HepG2 (cell line): ENCODE measurements at regions not wholly inside any gene's neighbourhood (a gene's known extent, or its start where the extent isn't known, plus 50 kb on each side); places are given as distances from the start of the nearest gene placed in this dataset.

Source experiments
- ATAC-seq: fragments of 200-7000 bp; cut with Tn5 transposase; 3 replicates; pipeline ENCODE4 v1.9.1; 2020; ENCODE audit warnings: mild to moderate bottlenecking, moderate library complexity
- BruUV-seq: library from RNA; stranded (reverse); fragments of 400-500 nt; replicated peaks from 2 replicates; lab custom pipeline; 2021; lab: Mats Ljungman, UMichigan
- CTCF ChIA-PET: fragments of 300-600 bp; formaldehyde crosslinking; extraction: SDS; loops from one replicate; lab custom pipeline; 2021; ENCODE audit warnings: low total read pairs, inconsistent platforms, low intra/inter-chr PET ratio; lab: Yijun Ruan, JAX
- POLR2A ChIA-PET: fragments of 350-600 bp; sonication (Branson Sonifier 250); formaldehyde crosslinking; loops from one replicate; lab custom pipeline; 2020; ENCODE audit warnings: antibody characterized with exemption, inconsistent platforms; lab: Yijun Ruan, JAX
- DNase-seq: peaks from one replicate; pipeline ENCODE4 v3.0.0-alpha.2; 2015; ENCODE audit warnings: low spot score
- FAIRE-seq: peaks from 3 replicates; lab custom pipeline; 2011; peaks lifted over from hg19 to GRCh38; lab: Jason Lieb, UNC
- H2AFZ ChIP-seq: one replicate; pipeline ENCODE4 v1.6.1; 2011; ENCODE audit warnings: low read length, inconsistent platforms
- H3K27ac ChIP-seq: fragments of 300-600 bp; 3 replicates; pipeline ENCODE4 v1.8.0; 2011; ENCODE audit warnings: mixed run types, mild to moderate bottlenecking, mixed read lengths, low read length, inconsistent platforms; ENCODE audit not compliant: insufficient read depth; ENCODE audit errors: extremely low read length
- H3K27me3 ChIP-seq, 2 experiments: fragments of 200-600 bp in 1 of 2; 2 replicates in 1 of 2; 3 replicates in 1 of 2; pipeline versions ENCODE4 v1.6.0 to v1.8.0; 2011; ENCODE audit warnings: low read length in 2 of 2, mild to moderate bottlenecking in 2 of 2, moderate library complexity in 2 of 2, inconsistent platforms in 1 of 2; ENCODE audit not compliant: insufficient read depth in 2 of 2, control insufficient read depth in 1 of 2
- H3K36me3 ChIP-seq, 2 experiments: fragments of 200-600 bp in 1 of 2; replicated peaks in 1 of 2; 2 replicates in 1 of 2; 3 replicates in 1 of 2; pipeline versions ENCODE4 v1.5.1 to v1.8.0; 2011; ENCODE audit warnings: low read length in 2 of 2, inconsistent platforms in 1 of 2; ENCODE audit not compliant: insufficient read depth in 2 of 2, control insufficient read depth in 1 of 2
- H3K4me1 ChIP-seq: 2 replicates; pipeline ENCODE4 v1.5.1; 2012; ENCODE audit warnings: low read length, inconsistent platforms; ENCODE audit not compliant: insufficient read depth
- H3K4me2 ChIP-seq: 2 replicates; pipeline ENCODE4 v1.6.0; 2011; ENCODE audit warnings: low read depth, low read length, inconsistent platforms
- H3K4me3 ChIP-seq, 3 experiments: fragments of 200-600 bp in 1 of 3; sonication (generic), shearing (Covaris generic) in 1 of 3; replicated peaks in 1 of 3; 2 replicates each; pipeline ENCODE4 v1.5.1; 2011 to 2016; ENCODE audit warnings: low read length in 3 of 3, inconsistent platforms in 2 of 3, low read depth in 2 of 3, mild to moderate bottlenecking in 2 of 3, control low read depth in 1 of 3, mixed read lengths in 1 of 3; ENCODE audit not compliant: insufficient read depth in 1 of 3
- H3K79me2 ChIP-seq: one replicate; pipeline ENCODE4 v1.6.1; 2011; ENCODE audit warnings: low read length, inconsistent platforms; ENCODE audit not compliant: insufficient read depth
- H3K9ac ChIP-seq: 2 replicates; pipeline ENCODE4 v1.6.0; 2011; ENCODE audit warnings: mild to moderate bottlenecking, low read depth, low read length, inconsistent platforms; ENCODE audit not compliant: insufficient read depth
- H3K9me3 ChIP-seq: 2 replicates; pipeline ENCODE4 v1.5.1; 2012; ENCODE audit warnings: mild to moderate bottlenecking, low read length
- H4K20me1 ChIP-seq: 2 replicates; pipeline ENCODE4 v1.6.0; 2011; ENCODE audit warnings: inconsistent platforms, mild to moderate bottlenecking, low read length, moderate library complexity; ENCODE audit not compliant: insufficient read depth
- CBX2 ChIP-seq, 2 experiments: fragments of 200-600 bp in 1 of 2; sonication (generic); formaldehyde crosslinking in 1 of 2; IDR thresholded peaks; 2 replicates each; pipeline versions ENCODE4 v1.7.0 to v1.8.1; 2018 to 2022; ENCODE audit warnings: low read depth in 2 of 2, low read length in 1 of 2, mild to moderate bottlenecking in 1 of 2, missing genetic modification reagents in 1 of 2
- HHEX ChIP-seq: IDR thresholded peaks from 2 replicates; pipeline ENCODE4 v1.6.1; 2016; ENCODE audit warnings: control low read depth
- MEF2D ChIP-seq: sonication (generic); formaldehyde crosslinking; IDR thresholded peaks from 2 replicates; pipeline ENCODE4 v1.5.1; 2020; ENCODE audit warnings: mild to moderate bottlenecking, missing genetic modification reagents
- NCOR1 ChIP-seq: fragments of 200-600 bp; sonication (generic); IDR thresholded peaks from 2 replicates; pipeline ENCODE4 v1.7.0; 2017; ENCODE audit warnings: antibody characterized with exemption, low read length, borderline replicate concordance
- RAD51 ChIP-seq: fragments of 450-650 bp; IDR thresholded peaks from 2 replicates; pipeline ENCODE4 v1.6.1; 2016; ENCODE audit warnings: borderline replicate concordance
- SMARCE1 ChIP-seq: fragments of 450-650 bp; IDR thresholded peaks from 2 replicates; pipeline ENCODE4 v1.6.1; 2017; ENCODE audit warnings: borderline replicate concordance
- ZNF282 ChIP-seq: fragments of 450-650 bp; IDR thresholded peaks from 2 replicates; pipeline ENCODE4 v1.6.1; 2018; ENCODE audit not compliant: partially characterized antibody
- ZNF530 ChIP-seq: sonication (generic); formaldehyde crosslinking; IDR thresholded peaks from 2 replicates; pipeline ENCODE4 v1.5.0; 2020; ENCODE audit warnings: low read depth, mild to moderate bottlenecking, missing genetic modification reagents
- ZNF75D ChIP-seq: sonication (generic); formaldehyde crosslinking; IDR thresholded peaks from 2 replicates; pipeline ENCODE4 v1.8.1; 2023; ENCODE audit warnings: missing genetic modification reagents, mild to moderate bottlenecking, borderline replicate concordance
- ZNF761 ChIP-seq: sonication (generic); formaldehyde crosslinking; conservative IDR thresholded peaks from 2 replicates; pipeline ENCODE4 v1.4.0; 2020; ENCODE audit warnings: mild to moderate bottlenecking, missing genetic modification reagents
- WGBS: methylation state at CpG from one replicate; pipeline ENCODE4 v1.1.6; 2017; ENCODE audit warnings: low lambda C conversion rate; 5-methylcytosine and 5-hydroxymethylcytosine counted together
- in situ Hi-C: cut with HindIII; loops from 2 replicates; pipeline ENCODE4 v1.10.0; 2017; ENCODE audit warnings: low pct_unique_long_range_greater_than_20kb; ENCODE audit not compliant: extremely low pct_ligation_motif_present
- intact Hi-C: fragments of 100-400 bp; cut with micrococcal nuclease; formaldehyde crosslinking; loops from one replicate; pipeline ENCODE4 v1.10.0; 2022; ENCODE audit not compliant: unreplicated experiment
- TF ChIP-seq, protein P1 (sequence below): sonication (generic); formaldehyde crosslinking; IDR thresholded peaks from 2 replicates; pipeline ENCODE4 v1.4.0; 2020; ENCODE audit warnings: mild to moderate bottlenecking, missing genetic modification reagents
- TF ChIP-seq, protein P2 (sequence below): sonication (generic); formaldehyde crosslinking; conservative IDR thresholded peaks from 2 replicates; pipeline ENCODE4 v1.4.0; 2020; ENCODE audit warnings: missing genetic modification reagents

DNA sequence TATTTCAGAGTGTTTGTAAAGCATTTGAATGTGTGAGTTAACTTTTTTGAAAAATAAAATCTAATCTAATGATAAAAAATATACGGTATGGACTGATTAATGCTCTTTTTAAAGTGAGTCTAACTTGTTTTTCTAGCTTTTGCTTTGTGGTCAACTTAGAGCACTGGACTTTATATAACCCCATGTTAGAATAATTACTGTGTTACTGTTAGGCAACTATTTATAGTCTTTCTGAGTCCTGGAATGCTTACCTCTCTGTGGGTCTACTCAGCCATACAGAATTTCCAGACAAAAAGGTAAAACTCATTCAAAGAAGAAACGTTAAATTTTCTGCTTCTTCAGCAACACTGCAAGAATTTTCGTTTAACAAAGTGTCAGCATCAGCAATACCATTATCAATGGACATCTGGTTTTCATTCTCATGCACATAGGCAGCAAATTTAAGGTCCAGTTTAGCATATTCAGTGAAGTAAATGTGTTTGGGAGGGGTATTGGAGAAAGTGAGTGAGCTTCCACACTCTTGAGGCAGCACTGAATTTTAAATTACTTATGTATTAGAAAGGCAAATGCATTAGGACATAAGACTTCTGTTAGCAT lies 664.7 kb upstream of the NEGR1 start (continued):
- TF ChIP-seq, protein P1, sequence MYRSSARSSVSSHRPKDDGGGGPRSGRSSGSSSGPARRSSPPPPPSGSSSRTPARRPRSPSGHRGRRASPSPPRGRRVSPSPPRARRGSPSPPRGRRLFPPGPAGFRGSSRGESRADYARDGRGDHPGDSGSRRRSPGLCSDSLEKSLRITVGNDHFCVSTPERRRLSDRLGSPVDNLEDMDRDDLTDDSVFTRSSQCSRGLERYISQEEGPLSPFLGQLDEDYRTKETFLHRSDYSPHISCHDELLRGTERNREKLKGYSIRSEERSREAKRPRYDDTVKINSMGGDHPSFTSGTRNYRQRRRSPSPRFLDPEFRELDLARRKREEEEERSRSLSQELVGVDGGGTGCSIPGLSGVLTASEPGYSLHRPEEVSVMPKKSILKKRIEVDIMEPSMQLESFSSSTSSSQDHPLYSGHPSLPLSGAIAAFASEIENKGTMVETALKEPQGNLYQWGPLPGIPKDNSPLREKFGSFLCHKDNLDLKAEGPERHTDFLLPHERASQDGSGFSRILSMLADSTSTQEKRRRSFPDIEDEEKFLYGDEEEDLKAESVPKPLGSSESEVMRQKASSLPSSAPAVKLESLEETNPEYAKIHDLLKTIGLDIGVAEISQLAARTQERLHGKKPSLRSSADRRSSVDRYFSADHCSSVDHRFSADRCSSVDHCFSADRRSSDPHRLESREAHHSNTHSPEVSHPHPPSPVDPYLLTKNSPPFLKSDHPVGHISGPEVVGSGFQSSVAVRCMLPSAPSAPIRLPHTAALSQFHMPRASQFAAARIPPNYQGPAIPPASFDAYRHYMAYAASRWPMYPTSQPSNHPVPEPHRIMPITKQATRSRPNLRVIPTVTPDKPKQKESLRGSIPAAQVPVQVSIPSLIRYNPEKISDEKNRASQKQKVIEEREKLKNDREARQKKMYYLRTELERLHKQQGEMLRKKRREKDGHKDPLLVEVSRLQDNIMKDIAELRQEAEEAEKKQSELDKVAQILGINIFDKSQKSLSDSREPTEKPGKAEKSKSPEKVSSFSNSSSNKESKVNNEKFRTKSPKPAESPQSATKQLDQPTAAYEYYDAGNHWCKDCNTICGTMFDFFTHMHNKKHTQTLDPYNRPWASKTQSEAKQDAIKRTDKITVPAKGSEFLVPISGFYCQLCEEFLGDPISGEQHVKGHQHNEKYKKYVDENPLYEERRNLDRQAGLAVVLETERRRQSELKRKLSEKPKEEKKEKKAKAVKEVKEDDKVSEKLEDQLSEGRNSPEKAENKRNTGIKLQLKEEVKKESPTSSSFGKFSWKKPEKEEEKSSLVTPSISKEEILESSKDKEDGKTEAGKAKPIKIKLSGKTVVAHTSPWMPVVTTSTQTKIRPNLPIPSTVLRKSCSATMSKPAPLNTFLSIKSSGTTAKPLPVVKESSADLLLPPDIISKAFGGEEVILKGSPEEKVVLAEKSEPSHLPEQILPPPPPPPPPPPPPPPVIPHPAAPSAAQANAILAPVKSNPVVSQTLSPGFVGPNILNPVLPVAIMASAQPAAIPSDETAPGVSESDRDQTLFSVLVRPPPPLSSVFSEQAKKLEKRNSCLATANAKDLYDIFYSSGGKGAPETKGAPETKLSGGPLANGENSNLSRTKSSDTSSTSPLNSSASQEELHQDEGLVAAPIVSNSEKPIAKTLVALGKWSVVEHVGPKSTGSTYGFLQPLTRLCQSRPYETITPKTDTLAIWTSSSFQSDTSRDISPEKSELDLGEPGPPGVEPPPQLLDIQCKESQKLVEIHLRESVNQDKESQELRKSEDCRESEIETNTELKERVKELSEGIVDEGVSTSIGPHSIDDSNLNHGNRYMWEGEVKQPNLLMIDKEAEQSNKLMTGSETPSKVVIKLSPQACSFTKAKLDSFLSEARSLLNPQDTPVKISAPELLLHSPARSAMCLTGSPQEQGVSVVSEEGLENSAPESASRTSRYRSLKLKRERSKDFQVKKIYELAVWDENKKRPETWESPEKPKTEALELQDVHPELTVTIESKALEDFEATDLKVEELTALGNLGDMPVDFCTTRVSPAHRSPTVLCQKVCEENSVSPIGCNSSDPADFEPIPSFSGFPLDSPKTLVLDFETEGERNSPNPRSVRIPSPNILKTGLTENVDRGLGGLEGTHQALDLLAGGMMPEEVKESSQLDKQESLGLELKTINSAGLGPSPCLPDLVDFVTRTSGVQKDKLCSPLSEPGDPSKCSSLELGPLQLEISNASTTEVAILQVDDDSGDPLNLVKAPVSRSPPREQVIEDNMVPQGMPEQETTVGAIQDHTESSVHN (CRISPR knock-in tag) = no peak
- TF ChIP-seq HHEX (no peak), NCOR1 (no peak), RAD51 (no peak)

DNA sequence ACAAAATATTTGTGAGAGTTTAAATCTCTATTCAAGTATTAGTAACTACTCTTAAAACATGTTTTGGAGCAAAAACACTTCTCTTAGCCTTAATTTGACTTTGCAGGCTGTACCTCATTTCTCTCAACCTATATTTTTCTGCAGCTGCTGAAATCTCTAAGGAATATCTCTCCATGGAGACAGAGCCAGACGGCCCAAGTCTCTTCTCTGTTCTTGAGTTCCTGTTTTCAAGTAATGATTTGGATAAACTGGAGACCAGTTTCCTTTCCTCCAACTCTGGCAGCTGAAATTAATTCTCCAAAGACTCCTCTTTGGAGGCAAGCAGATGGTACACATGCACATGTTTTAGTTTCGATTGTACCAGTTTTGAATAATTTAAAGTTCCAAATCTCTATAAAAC lies 659.7 kb upstream of the NEGR1 start:
- no peaks in the 10 kb centered on the region for H3K4me1 ChIP-seq
- no peaks in the 10 kb centered on the region for H3K79me2 ChIP-seq
- FAIRE-seq (no peak), DNase-seq (no peak), ATAC-seq (no peak)
- H3K9ac ChIP-seq = no peak overlapping the region
- TF ChIP-seq CBX2 (IDR thresholded peaks at IDR 0.05; ENCODE audit: low read depth, low read length) = no peak
- TF ChIP-seq CBX2 (CRISPR knock-in tag; IDR thresholded peaks at IDR 0.05; ENCODE audit: low read depth) = no peak
- TF ChIP-seq, protein P2, sequence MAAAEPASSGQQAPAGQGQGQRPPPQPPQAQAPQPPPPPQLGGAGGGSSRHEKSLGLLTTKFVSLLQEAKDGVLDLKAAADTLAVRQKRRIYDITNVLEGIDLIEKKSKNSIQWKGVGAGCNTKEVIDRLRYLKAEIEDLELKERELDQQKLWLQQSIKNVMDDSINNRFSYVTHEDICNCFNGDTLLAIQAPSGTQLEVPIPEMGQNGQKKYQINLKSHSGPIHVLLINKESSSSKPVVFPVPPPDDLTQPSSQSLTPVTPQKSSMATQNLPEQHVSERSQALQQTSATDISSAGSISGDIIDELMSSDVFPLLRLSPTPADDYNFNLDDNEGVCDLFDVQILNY (CRISPR knock-in tag) = no peak
- no peak for TF ChIP-seq SMARCE1
- TF ChIP-seq ZNF530 = no peak
- no peak for TF ChIP-seq ZNF282
- TF ChIP-seq ZNF75D (CRISPR knock-in tag) = no peak
- TF ChIP-seq ZNF761 = no peak
- TF ChIP-seq MEF2D (CRISPR knock-in tag) = no peak
- no peak overlapping the region for H2AFZ ChIP-seq
- no peaks in the 10 kb centered on the region for H3K27me3 ChIP-seq
- 2% methylated on average over 2 of the region's 2 CpGs for WGBS
- no peak overlapping the region for H3K4me2 ChIP-seq
- no TSS peak for BruUV-seq
- intact Hi-C loops (no loop called here), in situ Hi-C loops (no loop called here)
- no peaks in the 10 kb centered on the region for H4K20me1 ChIP-seq
- no peak overlapping the region for H3K4me3 ChIP-seq
- ChIA-PET POLR2A (no interaction called here), CTCF (no interaction called here)
- no peaks in the 10 kb centered on the region for H3K36me3 ChIP-seq
- H3K27ac ChIP-seq = no peak overlapping the region
- H3K9me3 ChIP-seq = peaks cover 44% of the 10 kb centered on the region
